Endothelial cell of umbilical vein (primary cell): ENCODE measurements at regions not wholly inside any gene's neighbourhood (a gene's known extent, or its start where the extent isn't known, plus 50 kb on each side); places are given as distances from the start of the nearest gene placed in this dataset.

Experiments
- POLR2A ChIP-seq: IDR thresholded peaks from 2 replicates; pipeline ENCODE4 v1.6.1; 2012; ENCODE audit warnings: low read depth, mild to moderate bottlenecking, control low read depth, low read length
- TF ChIP-seq, protein P1 (sequence below), 2 donors: IDR thresholded peaks; 1 replicate in 1 of 2; 2 replicates in 1 of 2; pipeline ENCODE4 v1.5.1; 2011; ENCODE audit warnings: low read length in 2 of 2, mild to moderate bottlenecking in 2 of 2, moderate library complexity in 2 of 2, control low read depth in 1 of 2, inconsistent platforms in 1 of 2, low read depth in 1 of 2; ENCODE audit not compliant: insufficient read depth in 1 of 2; ENCODE audit errors: extremely low read depth in 1 of 2

DNA sequence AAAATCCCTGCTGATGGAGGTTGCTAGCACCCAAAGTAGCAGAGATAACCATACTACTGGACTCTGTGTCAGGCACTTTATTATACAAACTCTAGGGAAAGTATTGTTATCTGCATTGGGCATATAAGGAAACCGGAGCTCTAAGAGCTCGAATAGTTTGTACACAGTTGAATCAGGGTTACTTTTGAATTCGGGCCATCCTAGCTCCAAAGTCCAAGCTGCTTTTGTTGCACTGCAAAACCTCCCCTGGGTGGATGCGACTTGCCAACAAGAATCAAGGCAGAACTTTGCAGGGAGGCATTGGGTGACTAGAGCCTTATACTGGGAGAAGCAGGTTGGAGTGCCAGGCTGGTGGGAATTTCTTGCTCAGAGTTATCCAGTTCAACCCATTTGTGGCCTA is 435.1 kb downstream of the SPATA31D1 start:
- no peak for TF ChIP-seq POLR2A
- TF ChIP-seq, protein P1, sequence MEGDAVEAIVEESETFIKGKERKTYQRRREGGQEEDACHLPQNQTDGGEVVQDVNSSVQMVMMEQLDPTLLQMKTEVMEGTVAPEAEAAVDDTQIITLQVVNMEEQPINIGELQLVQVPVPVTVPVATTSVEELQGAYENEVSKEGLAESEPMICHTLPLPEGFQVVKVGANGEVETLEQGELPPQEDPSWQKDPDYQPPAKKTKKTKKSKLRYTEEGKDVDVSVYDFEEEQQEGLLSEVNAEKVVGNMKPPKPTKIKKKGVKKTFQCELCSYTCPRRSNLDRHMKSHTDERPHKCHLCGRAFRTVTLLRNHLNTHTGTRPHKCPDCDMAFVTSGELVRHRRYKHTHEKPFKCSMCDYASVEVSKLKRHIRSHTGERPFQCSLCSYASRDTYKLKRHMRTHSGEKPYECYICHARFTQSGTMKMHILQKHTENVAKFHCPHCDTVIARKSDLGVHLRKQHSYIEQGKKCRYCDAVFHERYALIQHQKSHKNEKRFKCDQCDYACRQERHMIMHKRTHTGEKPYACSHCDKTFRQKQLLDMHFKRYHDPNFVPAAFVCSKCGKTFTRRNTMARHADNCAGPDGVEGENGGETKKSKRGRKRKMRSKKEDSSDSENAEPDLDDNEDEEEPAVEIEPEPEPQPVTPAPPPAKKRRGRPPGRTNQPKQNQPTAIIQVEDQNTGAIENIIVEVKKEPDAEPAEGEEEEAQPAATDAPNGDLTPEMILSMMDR (IDR thresholded peaks at IDR 0.05; ENCODE audit: extremely low read depth in 1 of 2, insufficient read depth in 1 of 2, low read depth in 1 of 2, low read length in 2 of 2) = no peak
